ENCODE measurements at regions not wholly inside any gene's neighbourhood (a gene's known extent, or its start where the extent isn't known, plus 50 kb on each side); places are given as distances from the start of the nearest gene placed in this dataset.

DNA sequence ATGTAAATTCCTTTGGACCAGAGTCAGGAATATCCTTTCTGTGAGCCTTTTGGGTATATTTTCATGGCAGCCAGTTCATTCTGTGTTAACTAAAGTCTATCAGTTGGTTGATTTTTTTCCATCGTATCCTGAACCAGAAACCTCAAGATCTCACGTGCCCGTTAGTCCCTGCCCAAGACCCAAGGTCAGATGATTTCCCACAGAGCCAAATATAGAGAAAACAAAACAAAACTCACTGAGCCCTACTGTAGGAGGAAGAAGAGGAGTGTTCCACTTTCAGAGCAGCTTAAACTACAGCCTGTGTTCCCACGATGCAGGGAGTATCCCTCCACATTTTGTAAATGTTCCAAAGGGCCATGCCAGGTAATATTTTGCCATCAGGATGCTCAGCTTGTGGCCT, 96.0 kb upstream of the ADO start:
- Histone ChIP-seq H3K4me3 (ENCODE audit: low read length) (no peak overlapping the region), H3K9me3 (ENCODE audit: low read length) (no peaks in the 10 kb centered on the region), H3K36me3 (ENCODE audit: insufficient read depth, low read length) (no peaks in the 10 kb centered on the region), H2AFZ (ENCODE audit: low read depth, low read length) (no peak overlapping the region), H3K27me3 (ENCODE audit: insufficient read depth, low read length) (no peaks in the 10 kb centered on the region), H3K4me1 (ENCODE audit: insufficient read depth, low read length) (peaks cover 10% of the 10 kb centered on the region)

DNA sequence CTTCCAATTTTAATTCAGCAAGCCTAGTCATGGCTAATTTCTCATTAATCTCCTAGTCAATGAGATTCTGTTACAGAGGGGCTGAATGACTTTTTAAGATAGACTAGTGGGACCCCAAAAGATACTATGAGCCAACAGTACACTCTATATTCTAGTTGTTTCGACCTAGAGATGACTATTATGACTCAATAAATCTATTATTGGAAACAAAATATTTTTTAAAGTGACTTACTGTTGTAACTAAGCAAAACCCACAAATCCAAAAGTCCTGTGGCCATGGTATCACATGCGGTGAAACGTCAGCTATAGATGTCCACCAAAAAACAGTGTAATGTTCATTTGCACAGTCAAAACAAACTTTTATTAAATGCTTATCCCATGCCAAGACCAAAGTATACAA, 95.3 kb upstream of the ADO start:
- Histone ChIP-seq H3K36me3 (ENCODE audit: insufficient read depth, low read length) (no peaks in the 10 kb centered on the region), H2AFZ (ENCODE audit: low read depth, low read length) (no peak overlapping the region), H3K4me3 (ENCODE audit: low read length) (no peak overlapping the region), H3K27me3 (ENCODE audit: insufficient read depth, low read length) (no peaks in the 10 kb centered on the region), H3K9me3 (ENCODE audit: low read length) (no peaks in the 10 kb centered on the region), H3K4me1 (ENCODE audit: insufficient read depth, low read length) (peaks cover 10% of the 10 kb centered on the region)

DNA sequence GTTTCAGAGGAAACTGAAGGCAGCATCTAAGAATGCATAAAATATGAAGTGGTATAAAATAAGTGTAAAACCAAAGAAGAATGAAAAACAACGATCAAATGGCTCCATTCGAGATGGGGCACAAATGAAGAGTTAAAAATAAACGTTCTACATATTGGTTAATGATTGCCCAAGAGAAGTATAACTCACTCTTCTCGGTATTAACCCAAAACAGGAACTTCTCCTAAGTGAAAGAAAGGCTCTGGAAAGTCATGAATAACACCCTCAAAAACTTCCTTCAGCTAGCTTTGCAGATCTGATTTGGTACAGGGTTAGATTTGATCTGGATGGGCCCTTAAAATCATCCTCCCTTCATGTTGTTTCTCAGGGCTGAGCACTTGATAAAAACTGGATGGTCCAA, 94.3 kb upstream of the ADO start:
- H3K4me1 ChIP-seq (ENCODE audit: insufficient read depth, low read length), result peaks cover 10% of the 10 kb centered on the region
- H2AFZ ChIP-seq (ENCODE audit: low read depth, low read length), result no peak overlapping the region
- H3K9me3 ChIP-seq (ENCODE audit: low read length), result no peaks in the 10 kb centered on the region
- H3K4me3 ChIP-seq (ENCODE audit: low read length), result no peak overlapping the region
- H3K27me3 ChIP-seq (ENCODE audit: insufficient read depth, low read length), result no peaks in the 10 kb centered on the region
- no peaks in the 10 kb centered on the region for H3K36me3 ChIP-seq (ENCODE audit: insufficient read depth, low read length)

DNA sequence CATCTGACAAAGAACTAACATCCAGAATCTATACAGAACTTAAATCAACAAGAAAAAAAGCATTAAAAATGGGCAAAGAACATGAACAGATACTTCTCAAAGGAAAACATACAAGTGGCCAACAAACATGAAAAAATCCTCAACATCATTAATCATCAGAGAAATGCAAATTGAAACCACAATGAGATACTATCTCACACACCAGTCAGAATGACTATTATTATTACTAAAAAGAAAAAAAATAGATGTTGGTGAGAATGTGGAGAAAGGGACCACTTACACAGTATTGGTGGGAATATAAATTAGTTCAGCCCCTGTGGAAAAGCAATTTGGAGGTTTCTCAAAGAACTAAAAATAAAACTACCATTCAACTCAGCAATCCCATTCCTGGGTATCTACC, 89.1 kb upstream of the ADO start:
- H3K27me3 ChIP-seq (ENCODE audit: insufficient read depth, low read length), result no peaks in the 10 kb centered on the region
- H3K4me1 ChIP-seq (ENCODE audit: insufficient read depth, low read length), result peaks cover 10% of the 10 kb centered on the region
- no peak overlapping the region for H2AFZ ChIP-seq (ENCODE audit: low read depth, low read length)

GRCh38 chr10:62718585-62718984, 85.9 kb upstream of the ADO start:
- no peaks in the 10 kb centered on the region for H3K36me3 ChIP-seq (ENCODE audit: insufficient read depth, low read length)
- peaks cover 17% of the 10 kb centered on the region for H3K4me1 ChIP-seq (ENCODE audit: insufficient read depth, low read length)
- H3K9me3 ChIP-seq (ENCODE audit: low read length), result no peaks in the 10 kb centered on the region

More for the DNA sequence above, 89.1 kb upstream of the ADO start:
- Histone ChIP-seq H3K36me3 (ENCODE audit: insufficient read depth, low read length) (no peaks in the 10 kb centered on the region), H3K9me3 (ENCODE audit: low read length) (no peaks in the 10 kb centered on the region), H3K4me3 (ENCODE audit: low read length) (no peak overlapping the region)

GRCh38 chr10:62719061-62719460, 85.5 kb upstream of the ADO start:
- Histone ChIP-seq H3K4me3 (ENCODE audit: low read length) (no peak overlapping the region), H3K9me3 (ENCODE audit: low read length) (peaks cover 2% of the 10 kb centered on the region)

More at GRCh38 chr10:62718585-62718984, 85.9 kb upstream of the ADO start:
- Histone ChIP-seq H3K27me3 (ENCODE audit: insufficient read depth, low read length) (no peaks in the 10 kb centered on the region), H2AFZ (ENCODE audit: low read depth, low read length) (no peak overlapping the region), H3K4me3 (ENCODE audit: low read length) (no peak overlapping the region)

DNA sequence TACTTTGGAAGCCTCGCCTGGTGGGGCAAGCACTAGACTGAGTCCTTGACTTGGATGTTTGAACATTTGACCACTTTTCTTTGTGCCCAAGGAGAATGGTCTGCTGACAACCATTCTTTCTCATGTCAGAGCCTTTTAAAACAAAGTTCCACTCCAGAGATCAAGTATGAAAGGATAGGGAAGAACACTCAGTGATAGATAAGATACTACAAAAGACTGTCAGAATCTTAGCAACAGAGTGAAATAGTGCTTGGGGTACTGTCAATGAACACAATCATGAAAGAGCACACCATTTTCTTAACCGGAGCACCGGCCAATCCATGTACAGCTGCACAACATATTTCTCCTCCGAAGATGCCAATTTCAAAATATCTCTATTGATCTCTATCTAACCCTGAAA, 82.8 kb upstream of the ADO start:
- H3K27me3 ChIP-seq (ENCODE audit: insufficient read depth, low read length), result no peaks in the 10 kb centered on the region
- no peak overlapping the region for H3K4me3 ChIP-seq (ENCODE audit: low read length)
- H2AFZ ChIP-seq (ENCODE audit: low read depth, low read length), result no peak overlapping the region
- H3K9me3 ChIP-seq (ENCODE audit: low read length), result peaks cover 2% of the 10 kb centered on the region
- H3K36me3 ChIP-seq (ENCODE audit: insufficient read depth, low read length), result no peaks in the 10 kb centered on the region
- H3K4me1 ChIP-seq (ENCODE audit: insufficient read depth, low read length), result peaks cover 17% of the 10 kb centered on the region

More at GRCh38 chr10:62719061-62719460, 85.5 kb upstream of the ADO start:
- Histone ChIP-seq H3K27me3 (ENCODE audit: insufficient read depth, low read length) (no peaks in the 10 kb centered on the region), H3K36me3 (ENCODE audit: insufficient read depth, low read length) (no peaks in the 10 kb centered on the region), H3K4me1 (ENCODE audit: insufficient read depth, low read length) (peaks cover 17% of the 10 kb centered on the region), H2AFZ (ENCODE audit: low read depth, low read length) (no peak overlapping the region)

DNA sequence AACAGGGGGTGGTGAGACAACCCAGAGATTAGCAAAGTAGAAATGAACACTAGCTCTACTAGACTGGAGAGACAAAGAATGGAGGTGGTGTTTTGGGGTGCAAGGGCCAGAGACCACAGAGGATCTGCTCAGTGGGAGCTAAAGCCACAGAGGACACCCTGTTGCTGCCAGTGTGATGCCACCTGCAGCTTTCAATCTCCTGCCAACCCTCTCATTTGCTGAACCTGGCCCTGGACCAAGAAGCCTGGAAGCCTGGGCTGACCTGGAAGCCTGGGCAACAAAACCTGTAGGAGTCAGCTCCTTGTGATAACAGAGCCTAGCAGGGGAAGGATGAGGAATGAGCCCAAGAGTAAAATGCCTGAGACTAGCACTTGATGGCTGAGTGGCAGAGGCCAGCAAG, 81.1 kb upstream of the ADO start:
- no peak overlapping the region for H2AFZ ChIP-seq (ENCODE audit: low read depth, low read length)
- no peak overlapping the region for H3K4me3 ChIP-seq (ENCODE audit: low read length)
- peaks cover 17% of the 10 kb centered on the region for H3K4me1 ChIP-seq (ENCODE audit: insufficient read depth, low read length)

DNA sequence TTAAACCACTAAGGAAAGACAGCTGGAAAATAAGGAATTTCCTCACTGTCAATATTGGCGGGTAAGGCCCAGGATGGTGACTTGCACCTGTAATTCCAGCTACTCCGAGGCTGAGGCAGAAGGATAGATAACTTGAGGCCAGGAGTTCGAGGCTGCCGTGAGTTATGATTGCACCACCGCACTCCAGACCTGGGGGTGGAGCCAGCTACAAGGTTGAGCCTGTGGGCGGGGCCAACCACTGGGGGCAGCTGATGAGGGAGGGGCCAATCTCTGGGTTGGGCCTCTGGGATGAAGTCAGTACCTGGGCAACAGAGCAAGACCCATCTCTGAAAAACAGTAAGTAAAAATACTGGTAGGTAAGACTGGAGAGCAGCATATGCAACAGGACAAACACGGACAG, 80.1 kb upstream of the ADO start:
- Histone ChIP-seq H2AFZ (ENCODE audit: low read depth, low read length) (no peak overlapping the region), H3K9me3 (ENCODE audit: low read length) (peaks cover 2% of the 10 kb centered on the region), H3K27me3 (ENCODE audit: insufficient read depth, low read length) (no peaks in the 10 kb centered on the region), H3K36me3 (ENCODE audit: insufficient read depth, low read length) (no peaks in the 10 kb centered on the region), H3K4me3 (ENCODE audit: low read length) (no peak overlapping the region), H3K4me1 (ENCODE audit: insufficient read depth, low read length) (peaks cover 20% of the 10 kb centered on the region)

More for the DNA sequence above, 81.1 kb upstream of the ADO start:
- peaks cover 2% of the 10 kb centered on the region for H3K9me3 ChIP-seq (ENCODE audit: low read length)
- no peaks in the 10 kb centered on the region for H3K27me3 ChIP-seq (ENCODE audit: insufficient read depth, low read length)
- no peaks in the 10 kb centered on the region for H3K36me3 ChIP-seq (ENCODE audit: insufficient read depth, low read length)

DNA sequence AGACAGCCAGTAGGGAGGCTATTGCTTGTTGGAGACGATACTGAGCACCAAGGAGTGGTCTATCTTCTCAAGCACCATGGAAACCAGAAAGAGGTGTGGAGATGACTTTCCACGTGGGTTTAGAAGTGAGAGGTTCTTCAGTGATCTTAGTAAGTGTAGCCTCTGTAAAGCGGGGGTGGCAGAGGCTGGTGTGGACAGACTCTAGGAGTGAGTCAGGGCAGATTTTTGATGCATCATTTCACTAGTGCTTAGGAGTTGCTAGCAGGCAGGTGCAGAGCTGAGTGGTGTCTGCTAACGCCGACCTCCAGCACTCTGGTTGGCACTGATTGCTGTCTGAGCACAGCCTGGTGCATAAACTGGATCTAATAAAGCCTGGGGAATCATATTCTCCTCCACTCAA, 78.4 kb upstream of the ADO start:
- Histone ChIP-seq H3K27me3 (ENCODE audit: insufficient read depth, low read length) (no peaks in the 10 kb centered on the region), H3K36me3 (ENCODE audit: insufficient read depth, low read length) (no peaks in the 10 kb centered on the region), H3K4me1 (ENCODE audit: insufficient read depth, low read length) (peaks cover 17% of the 10 kb centered on the region), H3K4me3 (ENCODE audit: low read length) (no peak overlapping the region), H2AFZ (ENCODE audit: low read depth, low read length) (no peak overlapping the region), H3K9me3 (ENCODE audit: low read length) (peaks cover 2% of the 10 kb centered on the region)

DNA sequence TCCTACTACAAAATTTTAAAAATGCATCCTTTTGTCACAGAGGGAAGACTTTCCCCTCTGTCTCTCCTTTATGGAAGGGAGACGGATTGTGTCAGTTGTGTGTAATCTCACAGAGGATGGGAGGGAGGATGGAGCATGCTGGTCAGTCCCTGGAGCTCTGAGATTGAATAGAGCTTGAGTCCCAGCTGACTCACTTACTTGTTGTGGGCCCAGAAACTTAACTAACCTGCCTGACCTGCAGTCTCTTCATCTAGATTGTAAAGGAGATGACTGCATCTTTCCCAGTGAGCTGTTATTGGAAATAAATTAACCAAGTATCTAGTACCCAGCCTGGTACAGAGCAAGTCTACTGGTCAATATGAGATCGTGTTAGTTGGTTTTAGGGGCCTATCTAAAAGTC, 77.9 kb upstream of the ADO start:
- Histone ChIP-seq H3K4me3 (ENCODE audit: low read length) (no peak overlapping the region), H3K9me3 (ENCODE audit: low read length) (peaks cover 2% of the 10 kb centered on the region), H3K4me1 (ENCODE audit: insufficient read depth, low read length) (peaks cover 15% of the 10 kb centered on the region), H3K27me3 (ENCODE audit: insufficient read depth, low read length) (no peaks in the 10 kb centered on the region), H2AFZ (ENCODE audit: low read depth, low read length) (no peak overlapping the region), H3K36me3 (ENCODE audit: insufficient read depth, low read length) (no peaks in the 10 kb centered on the region)

DNA sequence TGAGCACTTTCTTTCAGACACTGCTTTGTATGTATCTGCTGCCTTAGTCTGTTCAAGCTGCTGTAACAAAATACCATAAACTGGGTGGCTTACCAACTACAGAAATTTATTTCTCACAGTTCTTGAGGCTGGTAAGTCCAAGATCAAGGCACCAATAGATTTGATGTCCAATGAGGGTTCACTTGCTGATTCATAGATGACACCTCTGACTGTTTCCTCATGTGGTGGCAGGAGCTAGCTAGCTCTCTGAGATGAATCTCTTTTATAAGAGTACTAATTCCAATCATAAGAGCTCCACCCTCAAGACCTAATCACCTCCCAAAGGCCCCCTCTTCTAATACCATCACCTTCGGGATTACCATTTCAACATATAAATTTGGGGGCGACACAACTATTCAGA, 76.6 kb upstream of the ADO start:
- Histone ChIP-seq H3K4me1 (ENCODE audit: insufficient read depth, low read length) (peaks cover 3% of the 10 kb centered on the region), H3K9me3 (ENCODE audit: low read length) (peaks cover 2% of the 10 kb centered on the region), H3K4me3 (ENCODE audit: low read length) (no peak overlapping the region), H3K27me3 (ENCODE audit: insufficient read depth, low read length) (no peaks in the 10 kb centered on the region), H3K36me3 (ENCODE audit: insufficient read depth, low read length) (no peaks in the 10 kb centered on the region), H2AFZ (ENCODE audit: low read depth, low read length) (no peak overlapping the region)

- H3K9me3 ChIP-seq (ENCODE audit: low read length), result peaks cover 2% of the 10 kb centered on the region
- no peaks in the 10 kb centered on the region for H3K27me3 ChIP-seq (ENCODE audit: insufficient read depth, low read length)
- H3K4me1 ChIP-seq (ENCODE audit: insufficient read depth, low read length), result peaks cover 3% of the 10 kb centered on the region
- no peaks in the 10 kb centered on the region for H3K36me3 ChIP-seq (ENCODE audit: insufficient read depth, low read length)
- H2AFZ ChIP-seq (ENCODE audit: low read depth, low read length), result no peak overlapping the region
- H3K4me3 ChIP-seq (ENCODE audit: low read length), result no peak overlapping the region
Measured at GRCh38 chr10:62728479-62728878, 76.0 kb upstream of the ADO start.

DNA sequence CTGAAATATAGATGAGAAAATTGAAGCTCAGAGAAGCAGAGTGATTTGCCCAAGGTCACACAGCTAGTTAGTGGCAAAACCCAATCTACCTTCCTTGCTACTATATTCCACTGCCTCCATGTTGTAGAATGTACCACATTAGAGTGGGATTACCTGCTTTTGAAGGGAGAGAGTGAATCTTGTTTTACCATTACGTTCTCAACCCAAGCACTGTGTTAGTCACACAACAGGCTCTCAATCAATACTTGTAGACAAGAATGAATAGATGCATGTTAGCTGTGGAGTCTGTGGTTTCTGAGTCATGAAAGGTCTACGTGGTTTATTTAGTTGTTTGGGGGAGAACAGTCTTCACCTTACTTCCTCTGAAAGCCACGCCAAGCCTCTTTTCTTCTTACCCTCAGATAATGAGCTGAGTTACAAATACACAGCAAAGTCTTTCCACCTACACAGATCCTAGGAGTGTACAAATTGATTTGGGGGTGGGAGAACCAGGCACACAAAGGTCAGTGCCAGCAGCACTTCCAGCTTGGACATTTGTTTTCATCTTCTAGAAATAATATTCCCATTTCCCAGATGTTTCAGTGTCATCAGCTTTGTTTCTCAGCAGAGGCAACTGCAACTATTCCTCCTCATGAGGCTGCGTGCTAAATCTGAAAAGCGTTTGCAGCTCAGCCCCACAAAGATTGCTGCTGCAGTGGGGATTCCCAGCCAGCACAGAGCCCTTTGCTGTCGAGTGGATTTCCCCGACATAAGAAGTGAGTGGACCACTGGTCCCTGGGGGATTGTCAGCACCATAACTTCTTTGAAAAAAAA, 71.5 kb upstream of the ADO start:
- Histone ChIP-seq H3K4me3 (ENCODE audit: low read length) (no peak overlapping the region), H3K27me3 (ENCODE audit: insufficient read depth, low read length) (no peaks in the 10 kb centered on the region), H3K4me1 (ENCODE audit: insufficient read depth, low read length) (peaks cover 3% of the 10 kb centered on the region), H3K36me3 (ENCODE audit: insufficient read depth, low read length) (no peaks in the 10 kb centered on the region), H3K9me3 (ENCODE audit: low read length) (no peaks in the 10 kb centered on the region), H2AFZ (ENCODE audit: low read depth, low read length) (no peak overlapping the region)

Measured in neuron (in vitro differentiated cells).